Neural crest cell (in vitro differentiated cells): ENCODE measurements at regions not wholly inside any gene's neighbourhood (a gene's known extent, or its start where the extent isn't known, plus 50 kb on each side); places are given as distances from the start of the nearest gene placed in this dataset.
"Not testable (repeated sequence)": the region's sequence is repeated elsewhere in the genome, so short reads cannot be mapped to it uniquely, and the experiment has no call there.

Experiments
- DNase-seq: peaks from one replicate; pipeline ENCODE4 v3.0.0; 2021; ENCODE audit warnings: low read depth, mixed read lengths, low spot score
- H3K27ac Mint-ChIP-seq: one replicate; pipeline ENCODE4 v1.8.0; 2021; ENCODE audit warnings: mild to moderate bottlenecking, mixed read lengths; ENCODE audit not compliant: unreplicated experiment
- H3K27me3 Mint-ChIP-seq: 2 replicates; pipeline ENCODE4 v1.8.0; 2021; ENCODE audit warnings: low read depth, mild to moderate bottlenecking, mixed read lengths
- H3K36me3 Mint-ChIP-seq: 2 replicates; pipeline ENCODE4 v1.8.0; 2021; ENCODE audit warnings: low read depth, mild to moderate bottlenecking, mixed read lengths
- H3K4me1 Mint-ChIP-seq: 2 replicates; pipeline ENCODE4 v1.8.0; 2021; ENCODE audit warnings: mixed read lengths
- H3K4me3 Mint-ChIP-seq: one replicate; pipeline ENCODE4 v1.8.0; 2021; ENCODE audit warnings: mild to moderate bottlenecking, mixed read lengths
- H3K9me3 Mint-ChIP-seq: 2 replicates; pipeline ENCODE4 v1.8.0; 2021; ENCODE audit warnings: mixed read lengths
- CTCF ChIP-seq: fragments of 200-600 bp; sonication (generic); conservative IDR thresholded peaks from 2 replicates; pipeline ENCODE4 v1.5.0; 2021; ENCODE audit warnings: antibody characterized with exemption, mild to moderate bottlenecking

- no peaks in the 10 kb centered on the region for H3K36me3 Mint-ChIP-seq
- peaks cover 4% of the 10 kb centered on the region for H3K9me3 Mint-ChIP-seq
- no peak overlapping the region for H3K4me3 Mint-ChIP-seq
- no peak for DNase-seq
- no peak overlapping the region for H3K27ac Mint-ChIP-seq
- no peak for TF ChIP-seq CTCF
- H3K27me3 Mint-ChIP-seq: no peaks in the 10 kb centered on the region
- H3K4me1 Mint-ChIP-seq: no peaks in the 10 kb centered on the region
Observed at GRCh38 chr10:44260286-44260928, 124.5 kb downstream of the CXCL12 start.

GRCh38 chr10:44259090-44259874, 125.6 kb downstream of the CXCL12 start:
- Mint-ChIP-seq H3K9me3 (peaks cover 2% of the 10 kb centered on the region), H3K36me3 (no peaks in the 10 kb centered on the region), H3K4me1 (no peaks in the 10 kb centered on the region), H3K27ac (no peak overlapping the region), H3K4me3 (no peak overlapping the region), H3K27me3 (no peaks in the 10 kb centered on the region)
- TF ChIP-seq CTCF: no peak
- DNase-seq: no peak

- H3K4me3 Mint-ChIP-seq: no peak overlapping the region
- H3K4me1 Mint-ChIP-seq: no peaks in the 10 kb centered on the region
- no peaks in the 10 kb centered on the region for H3K27me3 Mint-ChIP-seq
- TF ChIP-seq CTCF: no peak
- no peaks in the 10 kb centered on the region for H3K9me3 Mint-ChIP-seq
- DNase-seq: no peak
- H3K36me3 Mint-ChIP-seq: no peaks in the 10 kb centered on the region
- H3K27ac Mint-ChIP-seq: no peak overlapping the region
Observed at GRCh38 chr10:44258460-44259089, 126.3 kb downstream of the CXCL12 start.

GRCh38 chr10:44258019-44258418, 126.9 kb downstream of the CXCL12 start:
- H3K4me3 Mint-ChIP-seq: no peak overlapping the region
- no peaks in the 10 kb centered on the region for H3K36me3 Mint-ChIP-seq
- no peaks in the 10 kb centered on the region for H3K9me3 Mint-ChIP-seq
- no peak for DNase-seq
- no peaks in the 10 kb centered on the region for H3K27me3 Mint-ChIP-seq
- no peak overlapping the region for H3K27ac Mint-ChIP-seq
- H3K4me1 Mint-ChIP-seq: no peaks in the 10 kb centered on the region
- no peak for TF ChIP-seq CTCF

GRCh38 chr10:44253769-44254462, 131.0 kb downstream of the CXCL12 start:
- Mint-ChIP-seq H3K27me3 (no peaks in the 10 kb centered on the region), H3K4me1 (no peaks in the 10 kb centered on the region), H3K9me3 (peaks cover 2% of the 10 kb centered on the region), H3K36me3 (no peaks in the 10 kb centered on the region), H3K27ac (no peak overlapping the region), H3K4me3 (no peak overlapping the region)
- no peak for TF ChIP-seq CTCF
- no peak for DNase-seq

- H3K27me3 Mint-ChIP-seq, H3K36me3 Mint-ChIP-seq, DNase-seq, H3K9me3 Mint-ChIP-seq, H3K4me1 Mint-ChIP-seq, H3K4me3 Mint-ChIP-seq, H3K27ac Mint-ChIP-seq: not testable (repeated sequence)
Observed at GRCh38 chr10:44252631-44253030, 132.3 kb downstream of the CXCL12 start.

- H3K9me3 Mint-ChIP-seq: peaks cover 13% of the 10 kb centered on the region
- not testable (repeated sequence) for H3K4me1 Mint-ChIP-seq, DNase-seq, H3K4me3 Mint-ChIP-seq, H3K36me3 Mint-ChIP-seq, H3K27me3 Mint-ChIP-seq, H3K27ac Mint-ChIP-seq
Observed at GRCh38 chr10:44249933-44250332, 135.0 kb downstream of the CXCL12 start.
